Loucy (cell line): ENCODE measurements at regions not wholly inside any gene's neighbourhood (a gene's known extent, or its start where the extent isn't known, plus 50 kb on each side); places are given as distances from the start of the nearest gene placed in this dataset.
"Not testable (repeated sequence)": the region's sequence is repeated elsewhere in the genome, so short reads cannot be mapped to it uniquely, and the experiment has no call there.

Experiments
- CTCF ChIP-seq: fragments of 200-600 bp; sonication (generic); conservative IDR thresholded peaks from 2 replicates; pipeline ENCODE4 v1.5.1; 2014; ENCODE audit warnings: mild to moderate bottlenecking, antibody characterized with exemption, low read length
- EZH2phosphoT487 ChIP-seq: fragments of 200-600 bp; IDR thresholded peaks from 2 replicates; pipeline ENCODE4 v1.6.1; 2018; ENCODE audit warnings: antibody characterized with exemption, mild to moderate bottlenecking, moderate library complexity, borderline replicate concordance

GRCh38 chr1:83158924-83159323 is 840.0 kb downstream of the TTLL7 start:
- not testable (repeated sequence) for TF ChIP-seq CTCF, EZH2phosphoT487
